Stimulated activated CD8-positive, alpha-beta memory T cell treated with anti-CD3 and anti-CD28 coated beads, Interleukin-2, amount 100 ng/mL, for 1 hour (primary cell): ENCODE measurements at regions not wholly inside any gene's neighbourhood (a gene's known extent, or its start where the extent isn't known, plus 50 kb on each side); places are given as distances from the start of the nearest gene placed in this dataset.
"Not testable (repeated sequence)": the region's sequence is repeated elsewhere in the genome, so short reads cannot be mapped to it uniquely, and the experiment has no call there.

Experiments used
- DNase-seq, 2 donors: peaks; one replicate each; pipeline ENCODE4 v3.0.0-alpha.2; 2020; ENCODE audit warnings: low read depth in 2 of 2

DNA sequence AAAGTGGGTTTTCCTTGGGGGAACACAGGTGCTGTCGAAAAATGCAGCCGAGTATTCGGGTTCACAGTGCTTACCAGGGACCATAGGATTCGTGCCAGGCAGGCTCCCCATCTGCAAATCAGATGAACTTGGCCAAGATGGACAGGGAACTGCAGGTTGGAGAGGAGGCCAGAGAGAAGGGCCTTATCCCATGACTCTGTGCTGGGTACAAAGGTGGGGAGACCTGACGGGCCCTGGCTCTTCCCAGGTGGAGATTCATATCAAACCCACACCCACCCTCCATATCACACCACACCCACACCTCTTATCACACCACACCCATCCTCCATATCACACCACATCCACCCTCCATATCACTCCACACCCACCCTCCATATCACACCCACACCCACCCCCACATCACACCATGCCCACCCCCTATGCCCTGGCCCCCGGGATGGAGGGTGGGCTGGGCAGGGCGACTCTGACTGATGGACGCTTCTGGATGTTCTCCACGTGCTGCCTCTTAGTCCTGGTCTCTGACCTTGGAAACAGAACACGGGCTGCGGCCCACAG is 319.7 kb downstream of the ADGRD1 start:
- no peak for DNase-seq

DNA sequence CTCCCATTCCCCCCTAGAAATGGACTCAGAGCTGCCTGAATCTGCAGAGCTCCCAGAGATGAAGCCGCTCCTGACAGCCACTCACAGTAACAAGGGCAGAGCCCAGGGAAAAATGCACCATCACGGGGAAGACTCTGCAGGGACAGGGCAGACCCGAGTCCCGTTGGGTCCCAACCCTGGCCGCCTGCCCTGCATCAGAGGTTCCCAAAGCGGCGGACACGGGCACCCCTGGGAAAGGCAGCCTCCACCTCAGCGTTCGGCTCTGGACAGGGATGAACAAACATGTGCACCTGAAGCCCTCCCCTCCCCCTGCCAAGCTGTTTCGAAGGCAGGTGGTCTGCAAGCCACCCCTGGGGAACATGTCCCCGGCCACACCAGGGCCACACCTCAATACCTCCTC is 320.4 kb downstream of the ADGRD1 start:
- no peak for DNase-seq

DNA sequence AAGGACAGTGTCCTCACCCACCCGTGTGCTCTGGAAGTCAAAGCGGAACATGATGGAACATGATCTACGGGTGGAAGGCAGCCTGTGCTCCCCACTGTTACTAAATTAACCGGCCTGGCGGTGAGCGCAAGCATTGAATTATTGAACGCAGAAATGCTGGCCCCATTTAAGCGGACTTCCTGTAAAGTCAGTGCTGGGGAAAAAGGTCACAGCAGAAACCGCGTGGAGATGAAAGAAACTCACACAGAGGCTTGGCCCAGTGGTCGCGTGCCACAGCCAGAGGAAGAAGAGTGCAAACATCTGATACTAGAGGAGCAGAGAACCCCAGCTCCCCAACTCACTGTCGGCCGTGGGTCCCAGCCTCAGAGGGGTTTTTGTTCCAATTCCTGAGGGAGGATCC is 321.2 kb downstream of the ADGRD1 start:
- no peak for DNase-seq

DNA sequence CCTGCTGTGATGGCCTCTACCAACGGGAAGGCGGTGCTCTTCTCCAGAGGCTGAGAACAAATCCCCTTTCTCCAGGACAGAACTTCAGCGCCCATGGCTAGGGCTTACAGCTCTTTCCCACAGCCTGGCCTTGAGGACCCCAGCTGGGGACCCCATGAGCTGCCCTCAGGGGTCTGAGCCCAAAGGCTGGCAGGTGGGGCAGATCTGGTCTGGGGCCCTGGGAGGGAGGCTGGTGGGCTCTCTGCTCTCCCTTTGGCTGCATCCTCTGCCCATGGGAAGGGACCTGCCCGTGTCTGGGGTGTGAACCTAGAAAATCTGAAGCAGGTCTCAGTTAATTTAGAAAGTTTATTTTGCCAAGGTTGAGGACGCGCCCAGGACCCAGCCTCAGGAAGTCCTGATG is 322.1 kb downstream of the ADGRD1 start:
- no peak for DNase-seq

DNA sequence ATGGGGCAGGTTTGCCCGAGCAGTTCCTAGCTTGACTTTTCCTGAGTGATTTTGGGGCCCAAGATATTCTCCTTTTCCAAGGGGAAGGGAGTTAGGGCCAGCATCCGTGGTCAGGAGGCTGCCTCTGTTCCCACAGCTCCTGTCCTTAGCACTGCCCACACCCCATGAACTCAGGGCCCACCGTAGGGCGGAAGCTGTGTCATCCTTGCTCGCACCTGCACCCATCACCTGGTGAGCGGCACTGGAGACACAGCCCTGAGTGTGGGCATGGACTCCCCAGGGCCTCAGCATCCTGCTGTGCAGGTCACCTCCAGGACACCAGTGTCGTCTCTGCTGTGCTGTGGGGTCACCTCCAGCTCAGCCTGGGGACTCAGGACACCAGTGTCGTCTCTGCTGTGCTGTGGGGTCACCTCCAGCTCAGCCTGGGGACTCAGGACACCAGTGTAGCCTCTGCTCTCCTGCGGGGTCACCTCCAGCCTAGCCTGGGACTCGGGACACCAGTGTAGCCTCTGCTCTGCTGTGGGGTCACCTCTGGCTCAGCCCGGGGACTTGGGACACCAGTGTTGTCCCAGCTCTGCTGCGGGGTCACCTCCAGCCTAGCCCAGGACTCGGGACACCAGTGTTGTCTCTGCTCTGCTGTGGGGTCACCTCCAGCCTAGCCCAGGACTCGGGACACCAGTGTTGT is 322.9 kb downstream of the ADGRD1 start:
- no peak for DNase-seq

DNA sequence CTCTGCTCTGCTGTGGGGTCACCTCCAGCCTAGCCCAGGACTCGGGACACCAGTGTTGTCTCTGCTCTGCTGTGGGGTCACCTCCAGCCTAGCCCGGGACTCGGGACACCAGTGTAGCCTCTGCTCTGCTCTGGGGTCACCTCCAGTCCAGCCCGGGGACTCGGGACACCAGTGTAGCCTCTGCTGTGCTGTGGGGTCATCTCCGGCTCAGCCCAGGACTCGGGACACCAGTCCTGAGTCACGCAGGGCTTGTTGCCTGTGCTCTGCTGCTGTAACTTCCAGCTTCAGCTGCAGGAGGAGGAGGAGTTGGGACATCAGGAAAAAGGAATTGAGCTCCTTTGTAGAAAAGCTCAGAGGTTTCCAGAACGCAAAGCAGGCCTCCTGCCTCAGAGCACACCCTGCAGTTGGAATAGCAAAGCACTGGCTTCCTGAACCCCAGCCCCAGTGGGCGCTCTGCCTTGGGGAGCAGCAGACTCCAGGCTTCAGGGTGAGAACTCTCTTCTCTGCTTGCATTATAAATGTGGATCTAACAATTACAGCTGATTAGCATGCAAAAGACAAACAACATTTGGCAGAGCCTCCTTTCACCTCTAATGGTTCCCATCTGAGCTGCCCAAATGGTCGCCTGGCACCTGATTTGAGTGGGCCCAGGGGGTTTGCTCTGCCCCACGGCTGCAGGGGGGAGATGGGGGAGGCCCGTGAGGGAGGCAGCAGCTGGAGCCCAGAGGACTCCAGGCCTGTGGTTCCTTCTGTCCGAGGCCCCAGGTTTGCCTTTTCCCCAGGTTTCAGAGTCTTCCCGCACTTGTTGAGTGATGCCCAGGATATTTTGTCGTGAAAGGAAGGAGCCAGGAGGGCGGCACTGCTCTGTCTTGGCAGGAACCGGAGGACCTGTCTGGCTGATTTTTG is 323.7 kb downstream of the ADGRD1 start:
- DNase-seq = not testable (repeated sequence)

DNA sequence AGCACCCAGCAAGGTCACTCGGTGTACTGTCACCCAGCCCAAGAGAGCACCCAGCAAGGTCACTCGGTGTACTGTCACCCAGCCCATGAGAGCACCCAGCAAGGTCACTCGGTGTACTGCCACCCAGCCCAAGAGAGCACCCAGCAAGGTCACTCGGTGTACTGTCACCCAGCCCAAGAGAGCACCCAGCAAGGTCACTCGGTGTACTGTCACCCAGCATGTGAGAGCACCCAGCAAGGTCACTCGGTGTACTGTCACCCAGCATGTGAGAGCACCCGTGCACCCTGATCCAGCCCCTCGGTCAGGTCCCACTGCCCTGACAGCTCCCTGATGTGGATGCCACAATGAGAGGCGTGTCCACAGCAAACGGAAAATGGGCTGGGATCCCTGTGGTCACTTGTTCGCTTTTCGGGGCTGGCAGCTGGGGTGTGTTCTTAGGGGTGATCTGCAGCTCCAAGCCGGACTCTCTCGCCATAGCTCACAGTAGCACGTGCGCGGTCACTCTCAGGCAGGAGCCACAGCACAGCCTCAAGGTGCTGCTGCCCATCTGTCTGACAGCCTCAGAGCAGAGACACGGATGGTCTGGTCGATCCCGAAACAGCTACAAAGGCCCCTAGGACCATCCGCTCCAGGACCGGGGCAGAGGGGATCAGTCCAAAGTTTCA is 324.9 kb downstream of the ADGRD1 start:
- not testable (repeated sequence) for DNase-seq

DNA sequence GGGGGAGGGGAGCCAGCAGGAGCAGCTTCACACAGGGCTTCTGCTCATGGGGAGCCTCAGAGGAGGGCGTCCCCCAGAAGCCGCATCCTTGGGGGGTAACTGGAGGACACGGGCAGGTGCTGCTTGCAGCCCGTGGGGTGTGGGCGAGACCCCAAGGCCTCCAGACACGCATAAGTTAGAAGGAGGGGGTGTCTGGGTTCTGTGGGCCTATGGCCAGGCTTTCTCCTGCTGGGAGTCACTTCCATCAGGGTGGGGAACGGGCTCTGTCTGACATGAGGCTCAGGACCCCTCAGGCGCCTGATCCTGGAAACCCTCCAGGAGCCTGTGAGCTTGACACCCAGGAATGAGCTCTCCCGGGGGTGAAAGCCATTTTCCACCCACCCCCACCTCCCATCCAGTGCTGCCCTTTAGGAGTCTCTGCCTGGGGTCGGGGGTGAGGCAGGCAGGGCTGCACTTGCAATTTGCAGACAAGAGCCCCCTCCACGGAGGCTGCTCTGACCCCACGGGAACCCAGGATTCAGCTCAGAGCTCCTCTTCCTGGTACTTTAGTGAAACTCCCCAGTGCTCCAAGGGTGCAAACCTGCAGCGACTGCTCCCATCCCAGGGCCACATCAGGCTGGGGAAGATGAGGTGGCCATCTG is 325.7 kb downstream of the ADGRD1 start:
- DNase-seq = no peak

DNA sequence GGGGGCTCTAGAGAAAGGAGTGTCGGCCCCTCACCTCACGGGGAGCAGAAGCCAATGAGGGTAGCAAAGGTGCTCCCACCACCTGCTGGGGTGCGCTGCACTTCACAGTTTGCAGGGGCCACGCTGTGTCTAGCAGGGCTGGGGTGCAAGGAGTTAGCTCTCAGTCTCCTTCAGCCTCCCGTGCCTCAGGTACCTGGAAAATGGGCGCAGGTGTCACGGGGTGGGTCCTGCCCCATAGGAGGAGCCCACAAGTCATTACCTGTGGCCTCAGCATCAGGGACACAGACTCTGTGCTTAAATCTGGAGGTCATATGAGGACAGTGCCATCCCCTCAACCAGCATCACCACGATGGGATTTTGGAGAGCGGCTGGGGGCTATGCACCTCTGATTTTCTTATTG is 326.7 kb downstream of the ADGRD1 start:
- no peak for DNase-seq

DNA sequence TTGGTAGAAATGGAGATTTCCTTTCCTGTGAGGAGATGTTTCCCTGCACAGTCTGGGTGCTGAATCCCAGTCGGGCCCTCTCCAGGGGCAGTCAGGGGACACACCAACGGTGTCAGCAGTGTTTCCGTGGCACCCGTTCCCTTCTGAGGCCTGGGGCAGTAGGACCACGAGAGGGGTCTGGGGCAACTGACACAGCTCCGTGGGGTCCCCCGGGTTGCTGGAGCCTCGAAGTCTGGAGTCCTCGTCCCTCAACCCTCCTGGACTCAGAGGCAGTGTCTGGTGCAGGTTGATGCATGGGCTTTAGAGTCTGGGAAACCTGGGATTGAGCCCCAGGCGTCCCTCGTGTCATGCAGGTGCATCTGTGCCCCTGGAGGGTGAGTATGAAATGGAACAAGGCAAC is 327.3 kb downstream of the ADGRD1 start:
- no peak for DNase-seq

DNA sequence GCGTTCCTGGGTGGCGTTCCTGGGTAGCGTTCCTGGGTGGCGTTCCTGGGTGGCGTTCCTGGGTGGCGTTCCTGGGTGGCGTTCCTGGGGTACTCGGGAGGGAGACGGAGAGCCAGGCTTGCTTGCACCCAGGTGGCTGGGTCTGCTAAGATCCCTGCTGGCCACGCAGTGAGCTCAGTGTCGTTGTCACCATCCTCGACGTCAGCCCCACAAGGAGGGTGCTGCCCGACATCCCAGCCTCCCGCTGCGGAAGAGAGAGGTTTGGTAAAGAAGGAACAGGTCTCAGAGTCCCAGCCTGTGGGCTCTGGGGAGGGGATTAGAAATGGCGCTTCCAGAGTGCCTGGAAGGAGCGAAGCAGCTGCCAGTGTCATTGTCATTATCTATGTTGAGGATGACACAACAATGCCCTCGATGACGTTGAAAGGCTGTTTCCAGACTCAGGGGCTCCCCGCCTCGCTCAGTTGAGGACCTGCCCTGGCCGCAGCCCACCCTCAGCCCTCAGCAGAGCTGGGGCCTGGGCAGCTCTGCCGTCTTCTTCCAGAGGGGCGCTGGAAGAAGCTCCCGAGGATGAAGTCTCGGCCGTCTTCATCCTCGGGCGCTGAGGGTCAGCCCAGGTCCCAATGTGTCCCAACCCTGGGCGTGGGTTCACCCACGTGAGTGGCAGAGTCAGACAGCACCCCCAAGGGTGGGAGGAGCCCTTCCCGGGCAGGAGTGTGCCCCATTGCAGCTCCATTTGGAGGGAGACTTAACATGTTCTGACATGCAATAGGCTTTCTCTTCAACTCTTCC is 328.8 kb downstream of the ADGRD1 start:
- DNase-seq = no peak

DNA sequence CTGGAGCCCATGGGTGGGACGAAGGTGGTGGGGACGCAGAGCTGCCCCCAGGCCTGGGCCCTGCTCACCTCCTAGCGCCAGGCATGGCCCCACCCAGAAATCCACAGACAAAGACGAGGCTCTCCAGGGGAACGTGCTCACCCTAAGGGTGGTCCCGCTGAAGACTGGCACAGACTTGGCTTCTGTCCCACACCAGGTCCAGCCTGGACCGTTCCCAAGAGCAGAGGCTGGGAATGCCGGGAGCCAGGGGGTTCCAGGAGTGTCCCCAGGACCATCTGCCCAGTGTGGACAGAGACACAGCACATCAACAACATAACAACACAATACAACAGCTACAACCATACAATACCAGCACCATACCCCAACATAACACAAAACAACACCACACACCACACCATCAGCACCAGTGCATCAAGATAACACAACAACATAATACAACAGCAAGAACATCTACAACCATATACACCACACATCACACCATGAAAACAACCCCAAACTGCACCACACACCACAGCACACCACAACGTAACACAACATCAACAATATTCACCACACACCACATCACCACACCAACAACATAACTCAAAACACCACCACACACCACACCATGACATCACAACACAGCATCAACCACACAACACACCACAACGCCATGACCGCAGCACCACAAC is 329.6 kb downstream of the ADGRD1 start:
- no peak for DNase-seq

DNA sequence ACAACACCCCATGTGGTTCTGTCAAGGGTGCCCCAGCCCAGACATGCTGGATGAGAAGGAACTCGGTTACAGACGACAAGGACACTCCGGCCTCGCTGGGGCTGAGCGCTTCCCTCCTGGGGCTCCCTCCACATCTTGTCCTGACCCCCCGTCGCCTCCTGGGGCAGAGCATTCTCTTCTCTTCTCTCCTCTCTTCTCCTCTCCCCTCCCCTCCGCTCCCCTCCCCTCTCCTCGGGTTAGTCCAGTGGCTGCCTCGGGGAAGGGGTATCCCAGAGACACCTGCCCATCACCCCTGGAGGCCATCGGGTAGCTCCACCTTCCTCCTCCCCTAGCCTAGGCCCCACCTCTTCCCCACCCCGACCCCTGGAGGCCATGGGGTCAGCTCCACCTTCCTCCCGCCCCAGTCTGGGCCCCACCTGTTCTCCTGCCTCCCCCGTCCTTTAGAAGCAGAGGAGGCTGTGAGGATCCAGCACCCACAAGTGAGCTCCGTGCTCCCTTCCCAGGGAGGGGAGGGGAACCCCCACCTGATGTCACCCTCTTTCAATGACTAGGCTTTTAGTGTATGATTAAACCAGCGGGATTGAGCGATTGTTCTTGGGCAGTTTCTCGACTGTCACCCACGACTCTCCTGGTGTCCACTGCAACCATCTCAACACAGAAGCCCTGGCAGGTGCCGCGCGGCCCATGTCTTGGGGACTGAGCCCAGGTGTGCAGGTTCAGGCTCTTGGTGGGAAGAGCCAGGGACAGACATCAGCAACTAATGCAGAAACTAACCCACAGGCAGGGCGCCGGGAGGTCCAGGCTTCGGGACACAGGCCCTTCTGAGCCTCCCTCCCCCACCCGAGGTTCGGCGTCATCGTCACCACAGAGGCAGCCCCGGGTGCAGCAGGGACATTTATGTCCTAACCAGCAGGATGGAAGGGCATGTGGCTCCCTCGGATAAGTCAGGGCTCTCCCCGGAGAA is 330.4 kb downstream of the ADGRD1 start:
- DNase-seq = not testable (repeated sequence)

DNA sequence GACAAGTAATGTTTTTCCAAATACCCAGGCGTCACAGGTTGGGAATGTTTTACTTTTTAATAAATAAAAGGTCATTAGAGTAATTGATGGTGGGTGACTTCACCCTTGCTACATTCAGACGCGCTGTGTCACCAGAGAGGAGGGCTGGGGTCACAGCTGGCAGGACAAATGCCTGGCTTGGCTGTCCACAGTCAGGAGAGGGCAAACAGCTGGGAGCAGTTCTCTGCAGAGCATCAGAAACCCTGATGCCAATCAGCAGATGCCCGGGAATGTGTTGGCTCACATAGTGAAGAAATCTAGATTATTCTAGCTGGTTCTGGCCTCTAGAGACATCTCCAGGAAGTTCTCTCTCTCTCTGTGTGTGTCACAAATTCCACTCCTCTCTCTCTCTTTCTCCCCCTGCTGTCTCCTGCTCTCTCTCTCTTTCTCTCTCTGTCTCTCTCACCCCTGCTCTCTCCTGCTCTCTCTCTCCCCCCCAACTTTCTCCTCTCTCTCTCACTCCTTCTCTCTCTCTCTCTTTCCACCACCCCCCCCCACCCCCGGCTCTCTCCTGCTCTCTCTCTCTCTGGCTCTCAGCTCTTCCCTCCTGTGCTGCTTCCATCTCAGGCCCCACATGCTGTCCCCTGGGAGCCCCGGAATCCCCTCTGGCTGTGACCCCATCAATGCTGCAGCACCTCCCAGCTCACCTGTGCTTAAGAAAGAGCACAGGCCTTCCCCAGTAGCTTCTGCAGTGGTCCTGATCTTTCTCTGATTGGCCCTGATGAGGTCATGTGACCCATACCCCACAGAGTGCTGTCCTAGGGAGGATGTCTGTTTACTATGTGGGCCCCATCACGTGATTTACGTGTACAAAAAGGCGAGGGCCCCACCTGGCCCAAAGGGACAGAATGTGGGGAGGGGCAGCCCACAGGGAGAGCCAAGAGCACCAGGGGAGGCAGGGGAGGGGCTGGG is 331.5 kb downstream of the ADGRD1 start:
- not testable (repeated sequence) for DNase-seq

DNA sequence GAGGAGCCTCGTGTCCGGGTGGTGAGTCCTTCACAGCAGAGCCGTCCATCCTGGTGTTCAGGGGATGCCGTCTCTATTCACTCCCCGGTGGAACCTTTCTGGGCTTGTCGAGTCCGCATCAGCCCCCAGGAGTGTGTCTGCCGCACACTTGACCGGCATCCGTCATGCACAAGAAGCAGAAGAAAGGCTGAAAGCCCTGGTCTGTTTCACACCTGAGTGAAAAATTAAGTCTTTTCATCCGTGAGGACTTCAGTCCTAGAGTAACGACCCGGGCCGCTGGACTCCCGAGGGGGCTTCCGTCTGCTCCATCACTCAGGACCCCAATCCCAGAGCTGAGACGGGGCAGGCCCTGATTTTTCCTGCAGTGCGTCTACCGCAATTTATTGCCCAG is 332.2 kb downstream of the ADGRD1 start:
- not testable (repeated sequence) for DNase-seq

DNA sequence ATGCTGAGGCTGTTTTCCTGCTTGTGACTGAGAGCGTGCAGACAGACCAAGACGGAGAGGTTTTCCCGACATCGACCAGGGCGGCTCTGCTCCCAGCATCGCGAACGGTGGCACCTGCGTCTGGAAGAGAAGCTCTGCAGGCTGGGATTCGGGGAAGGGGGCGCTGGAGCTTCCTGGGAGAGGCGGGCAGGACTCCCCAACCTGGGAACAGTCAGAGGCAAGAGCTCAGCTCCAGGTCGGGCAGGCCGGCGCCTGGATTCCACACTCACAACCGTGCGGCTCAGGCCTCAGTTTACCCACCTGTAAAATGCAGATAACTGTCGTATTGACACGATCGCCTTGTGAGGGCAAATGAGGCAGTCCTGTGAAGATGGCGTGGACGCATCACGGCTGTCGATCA is 332.6 kb downstream of the ADGRD1 start:
- not testable (repeated sequence) for DNase-seq

DNA sequence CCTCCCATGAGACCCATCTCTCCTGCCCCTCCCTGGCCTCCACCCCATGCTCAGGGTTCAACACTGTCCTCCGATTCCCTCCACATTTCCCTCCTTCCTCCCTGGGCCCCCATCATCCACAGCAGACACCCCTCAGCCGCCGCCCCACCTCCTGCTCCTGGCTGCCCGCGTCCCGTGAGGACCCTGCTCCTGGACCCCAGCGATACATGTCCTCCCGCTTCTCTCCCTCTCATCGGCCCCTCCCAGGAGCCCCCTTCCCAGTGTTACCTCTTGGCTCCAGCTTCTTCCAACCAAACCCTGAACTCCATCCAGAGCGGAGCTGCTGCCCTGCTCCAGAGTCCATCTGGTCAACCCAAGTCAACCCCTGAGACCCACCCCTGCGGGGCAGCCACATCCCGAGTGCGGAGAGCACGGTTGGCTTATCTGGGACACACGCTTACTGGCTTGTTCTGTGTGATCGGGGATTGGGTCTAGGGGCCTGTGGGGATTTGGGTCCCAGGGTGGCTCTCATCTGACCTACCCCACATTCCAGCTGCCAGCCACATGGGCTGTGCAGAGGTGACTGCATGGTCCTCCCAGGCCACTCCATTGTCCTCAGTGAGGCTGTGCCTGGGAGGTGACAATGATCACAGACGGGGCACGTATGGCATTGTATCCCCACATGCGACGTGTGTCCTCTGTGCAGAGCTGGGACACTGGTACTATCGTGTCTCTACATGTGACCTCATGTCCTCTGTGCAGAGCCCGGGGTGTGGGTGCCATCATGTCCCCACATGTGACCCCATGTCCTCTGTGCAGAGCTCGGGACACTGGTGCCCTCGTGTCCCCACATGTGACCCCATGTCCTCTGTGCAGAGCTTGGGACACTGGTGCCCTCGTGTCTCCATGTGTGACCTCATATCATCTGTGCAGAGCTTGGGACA is 333.6 kb downstream of the ADGRD1 start:
- DNase-seq = no peak
